Activated T-cell treated with anti-CD3 and anti-CD28 coated beads, Interleukin-2, amount 50 U/mL, for 1 hour (primary cell): ENCODE measurements at regions not wholly inside any gene's neighbourhood (a gene's known extent, or its start where the extent isn't known, plus 50 kb on each side); places are given as distances from the start of the nearest gene placed in this dataset.

ENCODE experiments used
- DNase-seq: peaks from one replicate; pipeline ENCODE4 v3.0.0-alpha.2; 2020

DNA sequence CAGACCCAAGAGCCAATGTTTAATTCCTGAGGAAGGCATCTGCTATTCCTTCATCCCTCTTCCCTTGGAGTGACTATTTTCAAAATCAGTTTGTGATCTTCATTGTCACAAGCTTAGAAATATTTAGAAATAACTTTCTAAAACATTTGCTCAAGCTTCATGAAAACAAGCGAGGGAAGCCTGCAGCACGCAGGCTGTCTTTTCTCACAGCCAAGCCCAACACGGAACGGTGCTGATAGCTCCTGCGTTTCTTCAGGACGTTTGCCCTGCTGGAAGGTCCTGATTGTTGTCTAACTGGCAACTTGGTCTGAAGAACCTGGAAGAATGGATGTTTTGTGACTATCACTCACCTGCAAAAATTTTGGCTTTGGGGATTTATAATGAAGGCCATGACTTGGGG is 152.5 kb downstream of the FGF9 start:
- no peak for DNase-seq

DNA sequence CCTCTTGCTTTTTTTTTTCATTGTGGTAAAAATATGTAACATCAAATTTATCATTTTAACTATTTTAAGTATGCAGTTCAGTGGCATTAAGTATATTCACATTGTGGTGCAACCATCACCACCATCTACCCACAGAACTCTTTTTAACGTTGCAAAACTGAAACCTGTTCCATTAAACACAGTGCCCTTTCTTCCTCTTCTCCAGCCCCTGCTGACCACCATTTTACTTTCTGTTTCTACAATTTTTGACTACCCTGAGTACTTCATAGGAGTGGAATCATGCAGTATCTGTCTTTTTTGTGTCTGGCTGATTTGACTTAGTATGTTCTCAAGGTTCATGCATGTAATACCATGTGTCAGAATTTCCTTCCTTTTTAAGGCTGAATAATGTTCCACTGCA is 153.1 kb downstream of the FGF9 start:
- DNase-seq = no peak

DNA sequence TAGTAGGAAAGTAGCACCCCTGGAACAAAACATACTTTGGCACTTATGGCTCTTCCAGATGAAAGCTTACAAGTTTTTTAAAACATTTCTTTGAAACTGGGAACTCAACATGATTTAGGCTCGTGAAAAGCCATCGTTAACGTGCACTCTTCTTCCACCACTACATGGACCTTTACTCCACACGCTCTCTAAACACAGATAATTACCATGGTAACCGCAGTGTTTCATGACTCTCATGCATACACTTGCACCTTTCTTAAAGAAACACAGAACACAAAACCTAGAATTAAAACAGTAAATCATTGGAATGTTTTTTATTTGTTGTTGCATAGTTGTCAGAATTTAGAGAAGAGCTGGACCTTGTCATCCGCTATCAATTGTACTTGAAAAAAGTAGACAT is 154.3 kb downstream of the FGF9 start:
- no peak for DNase-seq

DNA sequence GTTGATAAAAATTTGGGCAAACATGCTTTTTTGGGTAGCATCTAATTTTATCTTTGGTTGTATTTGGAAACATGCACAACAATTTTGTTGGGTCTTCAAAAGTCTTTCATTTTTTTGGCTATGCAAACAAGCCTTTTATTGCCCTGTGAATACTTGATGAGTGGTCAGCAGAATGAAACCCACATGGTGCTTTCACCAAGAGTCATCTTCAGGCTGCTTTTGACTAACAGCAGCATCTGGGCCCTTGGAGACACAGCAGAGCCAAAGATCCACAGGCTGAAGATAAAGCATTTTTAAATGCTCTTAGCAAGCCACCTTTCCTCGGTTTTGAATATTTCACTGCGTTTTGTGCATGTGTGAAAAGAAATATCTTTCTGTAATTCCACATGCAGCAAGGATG is 154.9 kb downstream of the FGF9 start:
- DNase-seq = no peak

DNA sequence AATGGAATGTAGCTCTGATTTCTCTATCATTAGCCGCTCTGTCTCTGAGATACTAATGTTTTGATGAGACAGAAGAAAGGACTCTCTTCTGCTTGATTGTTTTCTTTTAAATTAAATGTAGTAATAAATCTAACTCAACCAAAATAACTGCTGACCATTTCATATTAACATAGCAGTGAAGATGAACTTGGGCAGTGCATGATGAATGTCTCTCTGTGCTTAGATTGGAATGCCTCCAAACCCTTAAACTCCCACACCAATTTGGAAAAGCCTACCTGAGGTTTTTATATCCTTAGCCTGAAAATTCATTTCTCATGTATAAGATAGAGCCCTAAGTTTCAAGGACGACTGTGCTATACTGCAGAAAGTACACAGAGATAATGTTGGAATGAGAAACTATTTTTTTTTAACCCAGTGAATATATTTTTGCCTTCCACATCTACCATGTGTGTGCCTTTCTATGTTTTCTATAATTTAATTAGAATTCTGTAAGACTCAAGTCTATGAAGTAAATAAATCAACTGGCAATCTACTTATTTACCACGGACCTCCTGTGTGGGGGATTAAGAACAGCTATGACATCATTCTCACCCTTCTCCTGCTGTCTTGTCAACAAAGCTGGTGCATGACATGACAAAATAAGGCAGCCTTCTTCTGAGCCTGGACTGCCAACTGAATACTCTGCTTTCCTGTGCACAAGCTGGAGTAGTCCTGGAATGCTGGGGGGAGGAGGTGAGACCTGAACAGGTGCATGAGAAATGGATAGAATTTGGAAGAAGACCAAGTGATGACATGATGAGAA is 155.5 kb downstream of the FGF9 start:
- no peak for DNase-seq

DNA sequence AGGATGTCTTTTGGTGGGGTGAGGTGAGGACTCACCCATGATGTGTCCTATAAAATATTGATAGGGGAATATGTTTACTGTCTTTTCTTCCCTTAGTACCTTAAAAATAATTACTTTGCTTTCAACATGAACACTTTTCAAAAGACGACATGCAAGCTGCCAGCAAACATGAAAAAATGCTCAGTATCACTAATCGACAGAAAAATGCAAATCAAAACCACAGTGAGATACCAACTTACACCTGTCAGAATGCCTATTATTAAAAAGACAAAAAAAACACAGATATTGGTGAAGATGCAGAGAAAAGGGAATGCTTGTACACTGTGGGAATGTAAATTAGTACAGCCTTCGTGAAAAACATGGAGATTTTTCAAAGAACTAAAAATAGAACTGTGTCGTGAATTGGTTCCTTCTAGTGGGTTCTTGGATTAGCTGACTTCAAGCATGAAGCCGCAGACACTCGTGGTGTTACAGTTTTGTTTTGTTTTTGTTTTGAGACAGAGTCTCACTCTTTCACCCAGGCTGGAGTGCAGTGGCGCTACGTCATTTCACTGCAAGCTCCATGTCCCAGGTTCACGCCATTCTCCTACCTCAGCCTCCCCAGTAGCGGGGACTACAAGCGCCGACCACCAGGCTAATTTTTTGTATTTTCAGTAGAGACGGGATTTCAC is 160.9 kb downstream of the FGF9 start:
- DNase-seq = no peak

DNA sequence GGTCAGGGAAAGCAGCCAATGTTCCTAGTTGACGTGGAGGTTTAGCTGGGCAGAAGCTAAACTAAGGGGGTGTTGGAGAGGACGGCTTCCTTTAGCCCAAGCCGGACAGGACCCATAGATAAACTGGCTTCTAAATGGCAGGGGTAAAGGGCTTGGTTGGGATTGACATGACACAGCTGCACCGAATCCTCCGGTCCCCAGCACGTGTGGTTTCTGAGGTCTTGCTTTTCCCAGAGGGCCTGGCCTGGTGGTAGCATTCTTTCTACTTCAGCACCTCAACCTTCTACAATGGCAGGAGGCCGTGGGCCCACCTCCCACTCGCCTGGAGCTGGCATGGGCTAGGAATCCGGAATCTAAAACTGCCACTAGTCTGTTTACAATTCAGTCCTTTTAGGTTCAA is 163.0 kb downstream of the FGF9 start:
- DNase-seq = no peak

DNA sequence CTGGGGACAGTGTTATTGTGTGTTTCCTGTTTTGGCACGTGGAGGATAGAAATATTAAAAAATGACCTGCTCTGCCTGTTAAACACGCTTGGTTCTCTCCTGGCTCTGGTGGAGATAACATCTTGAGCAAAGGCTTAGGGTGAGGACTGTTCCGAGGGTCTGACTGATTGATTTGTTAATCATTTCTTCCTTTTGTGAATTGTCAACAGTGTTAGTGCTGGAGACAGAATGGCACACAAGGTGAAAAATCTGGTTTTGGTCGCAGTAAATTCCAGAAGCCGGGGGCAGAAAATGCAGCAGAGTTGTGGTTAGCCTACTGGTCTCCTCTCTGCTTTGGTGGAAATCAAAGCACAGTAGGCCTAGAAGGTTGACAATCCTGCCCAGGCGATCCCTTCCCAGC is 163.6 kb downstream of the FGF9 start:
- DNase-seq = no peak

DNA sequence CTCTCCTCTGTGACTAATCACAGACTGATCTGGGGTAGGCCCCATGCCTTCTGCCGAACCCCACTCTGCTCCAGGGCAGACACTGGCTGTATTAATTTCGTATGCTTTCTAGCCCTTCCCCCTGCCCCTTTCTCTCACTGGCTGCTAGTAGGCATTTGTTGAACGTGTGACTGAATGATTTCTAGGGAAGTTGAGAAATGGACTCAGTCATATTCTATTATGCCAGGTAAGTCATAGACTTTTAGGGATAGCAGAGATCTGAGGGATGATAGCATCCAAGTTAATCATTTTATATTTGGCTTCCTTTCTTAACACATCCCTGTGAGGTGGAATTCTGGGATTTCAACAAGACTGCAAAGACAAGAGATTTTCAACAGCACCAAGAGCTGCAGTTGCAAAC is 166.4 kb downstream of the FGF9 start:
- DNase-seq = no peak

DNA sequence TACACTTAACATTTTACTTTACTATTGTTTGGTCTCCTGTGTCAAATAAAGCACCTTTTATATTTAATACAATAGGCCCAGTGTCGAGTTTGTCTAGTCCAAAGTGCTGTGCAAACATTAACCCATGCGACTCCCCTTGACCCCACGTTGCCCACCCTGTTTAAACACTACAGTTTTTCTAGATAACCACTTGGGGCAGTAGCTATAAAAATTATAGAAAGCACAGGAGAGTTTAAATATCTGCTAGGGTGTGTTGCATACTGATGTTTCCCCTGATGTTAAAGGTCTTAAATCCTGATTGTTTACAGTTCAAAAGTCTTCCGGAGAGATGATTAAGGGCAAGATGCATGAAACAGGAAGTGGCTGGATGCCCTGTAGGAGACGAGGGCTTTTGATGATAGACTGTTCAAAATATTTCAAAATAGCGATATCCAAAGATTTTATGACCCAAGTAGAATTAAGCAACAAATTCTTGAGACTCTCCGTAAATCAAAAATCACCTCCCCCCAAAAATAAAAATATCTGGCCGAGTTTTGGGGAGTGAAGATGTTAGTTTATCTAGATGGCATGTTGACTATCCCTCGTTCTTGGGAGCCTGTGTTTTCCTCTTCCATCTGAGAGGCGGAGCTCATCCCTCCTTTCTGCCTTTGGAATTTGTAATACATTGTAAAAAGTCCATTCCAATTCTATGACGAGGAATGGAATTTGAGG is 167.1 kb downstream of the FGF9 start:
- DNase-seq = no peak

DNA sequence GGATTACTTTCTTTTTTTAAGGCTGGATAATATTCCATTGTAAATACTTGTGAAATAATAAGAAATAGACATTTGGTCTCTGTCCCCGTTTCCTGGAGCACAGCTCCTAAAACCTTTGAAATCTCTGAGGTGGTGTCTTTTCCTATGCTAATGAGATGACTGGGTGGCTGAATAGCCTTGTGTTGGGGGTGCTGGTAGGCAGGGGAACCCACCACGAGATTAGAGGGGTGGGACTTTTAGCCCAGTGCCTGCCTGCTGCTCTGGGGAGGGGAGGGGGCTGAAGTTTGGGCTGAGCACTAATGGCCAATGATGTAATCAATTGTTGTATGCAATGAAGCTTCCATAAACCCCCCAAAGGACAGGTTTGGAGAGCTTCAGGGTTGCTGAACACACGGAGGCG is 175.7 kb downstream of the FGF9 start:
- no peak for DNase-seq

DNA sequence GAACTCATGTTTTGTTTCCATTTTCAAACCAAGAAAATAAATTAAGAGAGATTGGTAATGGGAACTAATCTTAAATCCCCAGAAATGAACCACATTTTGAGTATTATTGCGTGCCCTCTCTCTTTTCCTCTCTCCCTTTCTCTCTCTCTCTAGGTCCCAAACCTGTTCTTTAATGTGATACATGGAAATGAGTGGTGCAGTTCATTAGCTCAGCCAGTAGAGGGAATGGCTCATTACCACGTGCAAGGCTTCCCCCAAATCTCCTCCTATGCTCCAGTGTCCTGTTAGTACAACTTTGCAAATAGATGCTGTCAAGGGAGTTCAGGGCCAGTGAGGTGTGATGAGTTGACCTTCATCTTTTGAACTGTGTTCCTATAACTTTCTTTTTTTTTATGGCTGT is 178.4 kb downstream of the FGF9 start:
- DNase-seq = no peak

DNA sequence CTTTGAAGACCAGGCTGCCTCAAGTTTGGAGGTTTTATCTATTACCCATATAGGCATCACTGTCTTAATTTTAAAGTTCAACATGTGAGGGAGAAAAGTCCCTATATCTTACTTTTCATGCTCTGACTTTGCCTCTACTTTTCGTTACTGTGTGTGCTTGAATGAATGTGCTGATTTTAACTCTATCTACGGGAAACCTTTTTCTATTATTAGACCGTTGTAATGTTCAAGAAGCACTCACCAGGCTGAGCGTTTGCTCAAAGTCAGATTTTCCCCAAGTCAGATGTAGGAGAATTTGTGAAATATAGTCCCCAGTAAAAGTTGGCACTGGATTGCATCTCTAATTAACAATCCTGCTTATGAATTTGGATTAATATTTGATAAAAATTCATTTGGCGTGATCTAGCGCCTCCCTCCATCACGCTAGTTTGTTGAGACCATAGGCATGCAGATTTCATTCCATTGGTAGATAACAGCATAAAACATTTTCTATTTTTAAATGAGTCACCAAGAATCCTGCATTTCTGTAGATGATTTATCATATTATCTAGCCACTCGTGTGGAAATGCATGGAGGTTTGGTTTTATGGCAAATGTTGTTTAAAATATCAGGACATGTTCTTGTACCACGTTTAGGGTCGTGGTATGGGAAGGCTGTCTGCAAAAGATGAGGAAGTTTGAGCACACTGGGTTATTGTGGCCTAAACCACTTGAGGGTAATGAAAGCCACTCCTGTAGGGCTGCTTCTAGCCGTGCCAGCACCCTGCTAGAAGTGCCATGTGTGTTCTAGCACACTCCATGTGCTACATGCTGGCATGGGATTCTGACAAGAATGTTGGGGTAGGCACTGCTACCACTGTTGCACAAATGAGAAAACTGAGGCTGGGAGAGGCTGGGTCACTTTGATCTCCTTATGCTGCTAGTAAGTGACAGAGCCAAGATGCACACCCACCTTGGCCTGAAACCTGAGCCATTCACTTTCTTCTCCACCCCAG is 179.4 kb downstream of the FGF9 start:
- DNase-seq = no peak

DNA sequence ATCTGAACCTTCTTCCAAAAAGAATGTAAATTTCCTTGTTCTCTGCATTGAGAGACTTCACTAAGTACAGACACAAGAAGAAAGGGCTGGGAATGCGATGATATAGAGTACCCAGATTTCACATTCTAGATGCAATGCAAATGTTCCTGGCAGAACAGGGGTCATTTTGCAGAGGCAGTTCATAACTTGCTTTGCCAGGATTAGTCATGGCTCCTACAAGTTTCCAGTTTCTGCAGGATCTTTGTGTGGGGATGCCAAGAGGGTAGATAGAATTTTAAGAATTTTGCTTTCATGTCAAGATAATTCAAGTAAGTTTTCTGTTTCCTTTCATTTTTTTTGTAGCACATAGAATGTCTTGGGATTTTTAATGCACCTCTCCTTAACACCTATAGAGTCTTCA is 181.2 kb downstream of the FGF9 start:
- no peak for DNase-seq

DNA sequence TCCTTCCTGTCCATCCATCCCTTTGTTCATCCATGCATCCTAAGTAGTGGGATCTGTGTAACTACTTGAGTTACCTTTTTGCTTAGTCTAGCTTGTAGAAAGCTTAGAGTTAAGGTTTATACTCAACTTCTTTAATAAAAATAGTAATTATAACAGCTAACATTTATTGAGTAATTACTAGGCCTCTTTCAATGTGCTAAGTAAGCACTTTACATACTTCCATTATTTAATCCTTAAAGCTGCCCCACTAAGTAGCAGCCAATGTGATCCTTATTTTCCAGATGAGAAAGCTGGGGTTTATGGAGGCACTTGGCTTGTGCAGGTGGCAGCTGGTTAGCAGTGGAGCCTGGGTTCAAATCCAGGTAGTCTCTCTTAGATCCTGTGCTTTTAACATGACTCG is 182.9 kb downstream of the FGF9 start:
- no peak for DNase-seq

DNA sequence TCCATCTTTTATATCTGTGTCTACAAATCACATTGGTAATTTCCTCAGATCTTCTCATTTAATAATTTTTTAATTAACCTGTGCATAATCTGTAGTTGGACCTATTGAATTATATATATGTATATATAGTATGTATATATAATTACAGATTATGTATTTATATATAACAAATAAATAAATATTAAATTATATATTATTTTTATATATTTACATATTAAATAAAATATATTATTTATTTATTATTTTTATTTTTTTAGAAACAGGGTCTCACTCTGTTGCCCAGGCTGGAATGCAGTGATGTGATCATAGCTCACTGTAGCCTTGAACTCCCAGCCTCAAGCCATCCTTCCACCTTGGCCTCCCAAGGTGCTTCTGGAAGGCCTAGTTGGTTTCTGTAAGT is 197.9 kb downstream of the FGF9 start:
- DNase-seq = no peak

DNA sequence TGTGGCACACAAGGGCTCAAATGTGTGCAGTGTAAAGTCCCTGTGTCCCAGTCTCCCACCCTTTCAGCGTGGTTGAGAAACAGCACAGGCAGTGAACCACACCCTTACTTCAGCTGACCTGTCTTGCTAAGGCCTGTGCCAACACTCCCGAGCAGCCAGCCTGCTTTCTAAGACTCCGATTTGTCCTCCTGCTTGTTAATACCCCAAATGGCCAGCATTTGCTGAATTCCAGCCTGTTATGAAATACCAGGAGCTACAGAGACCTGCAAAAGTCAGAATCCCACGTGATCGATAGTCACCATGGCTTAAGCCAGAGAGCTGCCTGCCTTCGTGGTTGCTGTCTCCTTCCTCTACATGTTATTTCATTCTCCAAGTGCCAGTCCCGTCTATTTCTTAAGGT is 200.5 kb downstream of the FGF9 start:
- DNase-seq = no peak

DNA sequence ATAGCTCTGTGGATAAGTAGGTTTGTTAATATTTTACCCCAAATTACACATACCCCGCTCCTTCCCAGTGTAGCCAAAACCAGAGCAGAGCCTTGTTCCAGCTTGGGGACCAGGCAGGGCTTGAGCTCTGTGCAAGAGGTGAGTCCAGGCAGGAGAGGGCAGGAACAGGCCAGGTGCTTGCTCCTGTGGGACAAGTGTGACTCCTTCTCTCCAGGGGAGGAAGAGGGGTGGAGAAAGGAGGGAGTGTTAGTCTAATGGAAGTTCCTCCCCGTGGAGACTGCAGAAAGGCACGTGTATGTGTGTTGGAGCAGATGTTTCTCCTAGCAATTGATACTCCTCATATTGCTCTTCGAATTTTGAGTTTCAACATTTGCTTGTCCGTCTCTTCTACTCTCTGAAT is 201.0 kb downstream of the FGF9 start:
- no peak for DNase-seq

DNA sequence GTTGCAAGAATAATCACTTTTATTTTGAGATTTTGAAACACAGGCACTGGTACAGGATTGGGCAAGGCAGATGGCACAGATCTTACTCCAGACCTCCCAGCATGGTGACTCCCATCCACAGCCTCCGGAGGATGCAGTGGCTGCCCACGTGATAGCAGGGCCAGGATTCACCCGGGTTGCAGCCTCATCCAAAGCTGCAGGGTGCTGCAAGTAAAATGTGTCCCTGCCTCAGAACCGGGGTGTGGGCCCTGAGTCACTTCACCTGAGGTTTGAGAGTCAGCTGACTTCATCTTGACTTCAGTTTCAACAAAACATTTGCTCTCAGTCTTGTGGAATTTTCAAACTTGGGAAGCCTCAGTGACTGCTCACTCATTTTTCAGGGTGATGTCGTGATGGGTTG is 201.9 kb downstream of the FGF9 start:
- no peak for DNase-seq

DNA sequence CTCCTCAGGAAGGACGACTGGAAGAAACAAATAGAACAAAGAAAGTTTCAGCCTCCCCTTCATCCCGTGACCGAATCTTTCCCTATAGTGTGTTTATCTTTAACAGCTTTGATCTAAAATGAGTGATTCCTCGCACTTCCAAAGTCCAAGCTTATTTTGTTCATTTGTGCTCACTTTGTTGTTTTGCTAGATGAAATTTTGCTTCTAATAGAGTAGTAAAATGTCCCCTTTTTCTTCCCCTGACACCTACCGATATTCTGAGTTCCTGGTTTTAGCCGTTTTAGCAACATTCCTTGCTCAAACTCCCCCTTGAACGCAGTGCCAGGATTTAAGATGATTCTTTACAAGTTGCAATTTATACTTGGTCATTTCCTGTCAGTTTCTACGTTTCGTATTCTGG is 204.2 kb downstream of the FGF9 start:
- no peak for DNase-seq

DNA sequence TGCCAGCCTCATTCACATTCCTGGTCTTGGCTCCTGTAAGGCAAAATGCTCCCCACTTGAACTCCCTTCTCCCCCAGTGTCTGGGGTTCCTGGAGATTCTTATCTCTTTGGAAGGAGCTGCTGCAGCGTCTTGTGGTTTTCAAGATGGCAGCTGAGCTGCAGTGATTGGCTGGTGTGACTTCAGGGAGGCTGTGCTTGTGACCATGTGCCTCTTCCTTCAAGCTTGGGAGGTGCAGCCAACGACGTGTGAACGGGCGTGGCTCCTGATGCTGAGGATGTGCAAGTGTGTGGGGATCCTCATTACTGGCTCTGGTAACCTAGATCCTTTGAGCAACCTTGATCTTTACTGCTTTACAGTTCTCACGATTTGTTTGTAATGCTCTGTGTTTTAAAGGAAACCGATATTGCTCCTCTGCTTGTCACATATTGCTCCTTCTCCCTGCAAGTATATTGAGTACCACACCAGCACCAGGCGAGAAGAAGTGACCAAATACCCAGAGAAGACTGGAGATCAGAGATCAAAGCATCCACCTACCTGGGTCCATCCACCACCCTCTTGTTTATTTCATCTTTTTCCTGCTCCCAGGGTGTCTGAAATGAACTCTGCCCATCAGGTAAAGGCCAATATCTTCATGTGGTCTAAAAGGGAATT is 208.5 kb downstream of the FGF9 start:
- no peak for DNase-seq

DNA sequence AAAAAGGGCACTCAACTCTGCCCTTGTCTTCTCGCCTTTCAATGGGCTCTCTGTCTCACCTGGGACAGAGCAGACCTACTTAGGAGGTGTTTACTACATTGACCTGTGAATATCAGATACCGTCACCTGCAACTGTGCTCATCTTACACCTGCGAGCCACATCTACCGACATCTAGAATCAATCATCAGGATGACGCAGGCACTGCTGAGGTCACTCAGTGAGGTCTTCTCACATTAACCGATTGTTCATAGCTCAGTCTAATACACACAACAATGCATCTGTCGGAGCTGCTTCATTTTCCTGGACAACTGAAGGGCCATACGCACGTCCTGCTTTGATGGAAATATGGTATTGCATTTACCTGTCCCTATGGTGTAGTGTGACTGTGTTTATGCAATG is 211.9 kb downstream of the FGF9 start:
- DNase-seq = no peak
